ENCODE measurements at regions not wholly inside any gene's neighbourhood (a gene's known extent, or its start where the extent isn't known, plus 50 kb on each side); places are given as distances from the start of the nearest gene placed in this dataset.

- no peak for TF ChIP-seq EZH2 (IDR thresholded peaks at IDR 0.05; ENCODE audit: insufficient read depth, poor library complexity, severe bottlenecking)
- TF ChIP-seq EZH2phosphoT487 (IDR thresholded peaks at IDR 0.05; ENCODE audit: insufficient read depth, low read depth) = no peak
Measured at GRCh38 chr9:87433853-87434252, 63.8 kb upstream of the DAPK1 start.
